Left lobe of liver (tissue), 2 donors: ENCODE measurements at regions not wholly inside any gene's neighbourhood (a gene's known extent, or its start where the extent isn't known, plus 50 kb on each side); places are given as distances from the start of the nearest gene placed in this dataset.

Experiments
- ATAC-seq: fragments of 200-7000 bp; cut with Tn5 transposase; one replicate; pipeline ENCODE4 v1.9.1; 2020; ENCODE audit warnings: mild to moderate bottlenecking, moderate library complexity
- DNase-seq: peaks from one replicate; pipeline ENCODE4 v3.0.0-alpha.2; 2020; ENCODE audit warnings: low spot score
- donor health status: DM: no; HTN: no; CAD: no; lungs with moderate emphysema.
- donor health status: DM: no; HTN: yes; CAD: no.

DNA sequence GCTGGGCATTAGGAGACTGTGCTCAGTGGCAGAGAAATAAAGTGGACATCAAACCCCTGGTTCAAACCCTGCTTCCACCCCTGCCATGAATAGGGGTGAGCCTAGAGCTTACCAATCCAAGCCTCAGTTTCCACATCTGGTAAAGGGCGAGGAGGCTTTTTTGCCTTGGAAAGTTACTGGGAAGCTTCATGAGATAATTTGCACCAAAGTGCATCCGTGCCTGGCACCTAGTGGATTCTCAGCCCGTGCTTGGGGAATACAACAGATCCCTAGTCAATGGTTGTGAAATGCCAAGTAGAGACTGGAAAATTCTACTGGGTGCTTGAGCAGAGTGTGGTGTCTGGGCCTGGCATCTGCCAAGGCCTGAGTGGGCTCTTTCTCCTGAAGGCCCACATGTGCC lies 158.7 kb upstream of the ZMIZ1 start:
- DNase-seq (no peak), ATAC-seq (no peak)

DNA sequence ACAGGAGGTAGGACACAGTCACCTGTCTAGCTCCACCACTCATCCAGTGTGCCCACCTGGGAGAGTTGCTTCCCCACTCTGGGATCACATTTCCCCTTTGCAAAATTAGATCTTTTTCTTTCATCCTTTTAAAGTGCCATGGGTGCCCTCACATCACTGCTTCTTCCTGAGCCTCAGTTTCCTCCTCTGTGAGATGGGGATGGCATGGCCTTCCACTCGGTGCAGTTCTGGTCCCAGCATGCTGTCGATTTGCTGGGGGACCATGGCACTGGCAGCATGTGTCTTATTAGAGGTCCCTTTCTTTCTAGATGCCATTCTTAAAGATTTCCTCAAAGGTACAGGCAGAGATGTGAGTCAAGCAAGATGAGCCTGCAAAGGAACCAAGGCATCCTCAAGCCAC lies 158.3 kb upstream of the ZMIZ1 start:
- no peak for ATAC-seq
- no peak for DNase-seq

DNA sequence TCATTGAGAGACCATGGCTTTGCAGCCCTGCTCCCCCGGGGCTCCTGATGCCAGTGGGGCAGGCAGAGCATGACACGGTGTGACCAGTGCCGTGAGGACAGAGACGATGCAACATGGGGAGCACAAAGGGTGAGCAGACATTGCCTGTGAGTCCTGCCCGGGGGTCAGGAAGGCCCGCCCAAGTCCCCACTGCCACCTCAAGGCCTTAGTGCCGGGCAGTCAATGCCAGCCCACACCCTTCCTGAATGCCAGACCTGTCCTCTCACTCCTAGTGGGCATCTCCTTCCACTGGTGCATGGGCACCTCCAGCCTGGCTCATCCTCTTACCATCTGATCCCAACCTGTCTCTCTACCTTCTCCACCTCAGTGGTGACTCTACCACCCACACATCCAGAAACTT lies 157.9 kb upstream of the ZMIZ1 start:
- DNase-seq = no peak
- ATAC-seq = no peak

DNA sequence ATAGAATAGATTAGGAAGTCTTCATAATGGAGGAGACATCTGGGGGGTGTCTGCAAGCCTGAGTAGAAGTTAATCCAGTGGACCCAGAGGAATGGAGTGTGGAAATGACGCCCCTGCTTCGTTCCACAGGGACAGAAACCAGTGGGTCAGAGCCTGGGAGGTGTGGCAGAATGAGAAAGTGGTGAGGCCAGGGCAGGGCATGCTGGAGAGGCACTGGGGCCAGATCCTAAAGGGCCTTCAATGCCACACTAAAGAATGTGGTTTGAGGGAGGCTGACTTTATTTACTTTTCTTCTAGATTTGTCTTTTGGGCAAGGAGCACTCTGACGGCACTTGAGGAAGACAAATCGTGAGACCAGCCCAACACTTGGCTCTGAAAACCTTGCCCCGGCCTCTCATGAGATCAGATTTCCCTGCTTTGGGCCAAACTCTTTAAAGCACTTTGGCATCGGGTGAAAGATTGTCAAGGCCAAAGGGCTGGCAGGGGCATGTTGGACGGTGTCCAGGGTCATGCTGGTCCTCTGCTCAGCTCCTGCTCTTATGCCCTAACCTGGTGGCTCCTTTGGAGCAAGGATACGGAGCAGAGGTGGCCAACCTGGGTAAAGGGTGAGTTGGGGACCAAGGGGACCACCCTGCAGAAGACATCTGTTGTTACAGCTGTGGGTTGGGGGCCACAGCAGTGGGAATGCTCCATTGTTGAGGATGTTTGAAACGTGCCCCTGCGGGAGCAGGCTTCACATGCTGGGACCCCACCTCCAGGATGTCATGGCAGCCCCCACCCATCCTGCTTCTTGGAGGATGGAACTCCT lies 157.0 kb upstream of the ZMIZ1 start:
- peak; percentile 79 for DNase-seq
- peak; percentile 72 for ATAC-seq

DNA sequence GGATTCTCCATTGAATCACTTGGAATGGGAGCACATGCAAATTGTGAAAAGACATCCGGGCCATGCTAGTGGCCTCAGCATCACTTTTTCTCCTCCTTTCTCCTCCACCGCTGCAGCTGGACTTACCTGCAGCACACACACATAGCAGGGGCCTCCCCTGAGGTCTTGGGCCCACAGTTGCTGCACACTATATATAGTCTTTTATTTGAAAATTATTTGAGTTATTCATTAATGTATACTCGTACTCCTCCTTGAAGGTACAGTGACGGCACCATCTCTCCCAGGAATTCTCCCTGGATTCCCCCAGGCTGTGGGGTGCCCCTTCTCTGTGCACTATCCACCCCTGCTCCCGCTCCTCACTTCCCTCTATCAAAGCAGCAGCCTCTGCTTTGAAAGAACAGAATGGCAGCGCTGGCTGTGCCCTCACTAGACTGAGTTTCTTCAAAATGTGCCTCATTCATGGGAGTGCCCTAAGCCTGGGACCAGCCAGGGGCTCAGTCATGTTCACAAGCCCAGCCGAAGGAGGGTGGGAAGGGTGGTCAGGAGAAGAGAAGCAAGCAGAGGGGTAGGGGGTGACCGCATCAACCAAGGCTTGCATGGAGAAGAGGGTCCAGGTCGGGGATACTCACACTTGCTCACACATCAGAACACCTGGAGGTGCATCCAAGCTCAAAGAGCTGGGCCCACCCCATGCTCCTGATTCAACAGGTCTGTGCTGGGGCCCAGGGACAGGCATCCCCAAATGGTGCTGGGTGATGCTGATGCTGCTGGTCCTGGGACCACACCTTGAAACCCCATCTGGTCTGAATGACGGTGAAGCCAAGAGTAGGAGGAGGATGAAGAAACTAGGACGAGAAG lies 156.2 kb upstream of the ZMIZ1 start:
- no peak for DNase-seq
- no peak for ATAC-seq

DNA sequence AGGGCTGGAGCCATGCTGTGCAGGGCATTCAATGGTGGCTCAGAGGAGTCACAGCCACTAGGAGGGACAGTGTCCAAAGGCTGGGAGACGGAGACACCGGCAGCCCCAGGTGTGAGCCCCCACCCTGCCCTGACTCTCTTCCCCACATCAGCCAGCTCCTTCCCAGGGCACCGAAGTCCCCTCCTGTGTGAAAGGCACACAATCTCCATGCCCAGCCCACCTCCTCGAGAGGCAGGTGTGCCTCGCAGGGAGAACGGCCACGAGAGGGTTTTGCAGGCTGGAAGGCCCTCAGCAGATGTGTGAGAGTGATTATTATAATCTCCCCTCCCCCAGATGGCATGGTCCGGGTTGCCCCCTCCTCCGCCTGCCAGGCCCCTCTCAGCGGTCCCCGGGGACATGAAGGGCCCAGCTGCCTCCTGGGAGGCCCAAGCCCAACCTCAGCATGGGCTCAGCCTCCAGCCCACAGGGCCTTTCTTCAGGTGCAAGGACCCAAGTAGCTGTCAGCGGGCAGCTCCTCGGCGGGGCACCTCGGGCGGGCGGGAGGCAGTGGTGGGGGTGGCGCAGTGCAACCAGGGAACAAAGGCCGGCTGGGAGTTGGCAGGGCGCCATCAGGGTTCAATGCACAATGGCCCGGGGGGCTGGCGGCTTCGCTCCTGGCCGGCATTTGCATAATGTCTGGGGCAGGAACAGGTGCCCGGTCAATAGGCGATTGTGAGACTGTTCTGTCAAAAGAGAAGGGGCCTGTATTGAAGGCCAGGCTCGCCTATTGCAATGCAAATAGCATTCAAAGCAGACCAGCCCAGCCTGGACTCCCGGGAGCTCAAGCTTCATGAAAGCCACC lies 155.3 kb upstream of the ZMIZ1 start:
- DNase-seq (peak; percentile 78), ATAC-seq (peak; percentile 70)

DNA sequence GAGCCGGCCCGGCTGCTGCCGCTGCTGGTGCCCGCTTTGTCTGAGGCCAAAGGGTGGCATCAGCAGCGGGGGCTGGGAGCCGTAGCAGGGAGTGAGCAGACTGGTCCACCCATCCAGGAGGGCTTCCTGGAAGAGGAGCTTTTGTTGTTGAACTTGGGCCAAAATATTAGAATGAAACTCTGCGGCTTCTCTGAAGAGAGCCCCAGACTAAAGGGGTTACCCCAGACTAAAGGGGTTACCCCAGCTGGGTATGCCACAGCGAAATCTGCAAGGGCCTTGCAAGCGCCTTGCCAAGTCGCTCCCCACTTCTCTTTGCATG lies 154.7 kb upstream of the ZMIZ1 start:
- DNase-seq (no peak), ATAC-seq (no peak)

DNA sequence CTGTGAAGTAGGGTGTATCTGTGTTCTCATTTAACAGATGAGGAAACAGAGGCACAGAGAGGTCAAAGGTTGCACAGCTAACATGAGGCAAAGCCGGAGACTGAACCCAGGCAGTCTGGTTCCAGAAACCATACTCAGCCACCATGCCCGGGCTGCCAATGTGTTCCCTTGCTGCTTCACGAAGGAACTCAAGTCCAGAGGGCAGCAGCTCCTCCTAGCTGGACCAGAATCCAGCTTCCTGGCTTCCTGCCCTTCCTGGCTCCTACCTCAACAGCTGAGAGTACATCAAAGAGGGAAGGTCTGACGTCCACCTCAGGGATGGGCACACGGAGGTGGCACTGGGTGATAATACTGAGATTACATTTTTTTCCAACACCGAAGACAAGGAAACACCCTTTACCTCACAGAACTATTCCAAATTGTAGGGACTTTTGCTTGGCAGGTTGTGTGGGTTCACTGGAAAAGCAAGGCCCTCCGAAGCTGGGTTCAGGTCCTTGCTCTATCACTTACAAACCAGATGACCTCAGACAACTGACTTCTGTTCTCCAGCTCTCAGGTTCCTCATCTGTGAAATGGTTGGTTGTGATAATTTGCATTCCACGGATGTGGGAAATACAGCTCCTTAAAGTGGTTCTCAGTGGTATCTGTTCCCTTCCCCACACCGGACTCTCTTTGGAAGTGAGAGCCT lies 154.1 kb upstream of the ZMIZ1 start:
- peak; percentile 60 for DNase-seq

DNA sequence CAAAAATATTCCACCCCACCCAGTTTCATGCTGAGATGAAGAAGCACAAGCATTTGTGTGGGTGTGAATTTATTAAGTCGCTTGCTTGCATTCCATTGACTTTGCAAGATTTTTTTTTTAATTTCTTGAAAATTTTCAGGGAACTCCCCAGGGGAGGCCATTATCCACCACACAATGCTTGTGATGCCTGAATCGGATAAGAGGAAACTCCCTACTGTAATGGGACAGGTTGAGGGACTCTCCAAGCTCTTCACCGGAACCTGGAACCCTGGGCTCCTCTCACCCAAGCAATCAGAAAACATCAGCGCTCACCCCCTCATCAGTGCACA lies 153.6 kb upstream of the ZMIZ1 start:
- DNase-seq = no peak
- no peak for ATAC-seq

More for the DNA sequence above, 154.1 kb upstream of the ZMIZ1 start:
- peak; percentile 45 for ATAC-seq

DNA sequence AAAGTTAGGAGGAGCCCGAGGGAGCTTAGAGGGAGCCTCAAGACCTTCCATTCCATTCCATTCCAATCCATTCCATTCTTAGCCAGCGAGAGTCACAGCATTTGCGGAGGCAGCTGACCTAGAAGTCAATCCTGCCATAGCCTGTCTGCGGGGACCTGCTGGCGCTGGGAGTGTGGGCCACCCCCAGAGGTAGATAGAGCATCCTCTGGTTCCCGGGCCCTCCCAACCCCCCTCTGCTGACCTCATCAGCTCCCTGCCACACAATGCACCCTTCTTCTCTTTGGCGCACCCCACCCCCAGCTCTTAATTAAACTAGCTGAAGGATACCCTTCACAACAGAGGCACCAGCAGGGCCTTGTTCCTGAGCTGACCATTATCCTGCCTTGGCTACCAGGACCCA lies 152.5 kb upstream of the ZMIZ1 start:
- DNase-seq = no peak

DNA sequence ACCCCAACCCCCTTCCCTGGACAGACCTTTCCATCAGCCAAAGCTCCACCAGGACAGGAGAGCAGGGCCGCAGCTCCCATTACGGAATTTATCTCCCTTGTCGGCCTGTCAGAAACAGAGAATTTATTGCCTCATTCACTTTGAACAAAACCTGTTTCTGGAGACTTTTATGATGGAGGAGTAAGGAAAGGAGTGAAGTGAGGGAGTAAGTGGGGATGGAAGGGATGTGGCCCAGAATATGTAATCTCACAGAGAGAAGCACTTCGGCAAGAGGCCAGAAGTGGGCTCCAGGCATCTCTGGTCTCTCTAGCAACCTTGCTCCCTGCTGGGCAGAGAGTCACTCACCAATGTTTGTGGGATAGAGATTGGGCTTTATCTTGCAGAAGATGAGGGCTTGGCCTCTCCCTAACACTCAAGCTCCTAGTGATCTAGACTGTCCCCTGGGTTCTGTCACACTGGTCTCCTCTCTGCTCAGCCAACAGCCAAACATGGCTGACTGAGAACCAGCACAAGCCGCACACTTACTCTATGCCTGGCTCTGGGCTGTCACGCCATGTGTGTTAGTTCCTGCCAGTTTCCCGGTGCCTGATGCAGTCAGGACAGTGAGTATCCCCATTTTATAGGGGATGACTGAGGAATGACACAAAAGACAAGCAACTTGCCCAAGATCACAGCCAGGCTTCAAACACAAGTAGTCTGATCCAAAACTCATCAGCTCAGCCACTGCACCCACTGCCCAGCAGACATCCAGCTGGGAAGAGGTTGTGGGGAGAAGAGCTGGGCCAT lies 149.4 kb upstream of the ZMIZ1 start:
- ATAC-seq = no peak
- DNase-seq = no peak

More for the DNA sequence above, 152.5 kb upstream of the ZMIZ1 start:
- no peak for ATAC-seq

DNA sequence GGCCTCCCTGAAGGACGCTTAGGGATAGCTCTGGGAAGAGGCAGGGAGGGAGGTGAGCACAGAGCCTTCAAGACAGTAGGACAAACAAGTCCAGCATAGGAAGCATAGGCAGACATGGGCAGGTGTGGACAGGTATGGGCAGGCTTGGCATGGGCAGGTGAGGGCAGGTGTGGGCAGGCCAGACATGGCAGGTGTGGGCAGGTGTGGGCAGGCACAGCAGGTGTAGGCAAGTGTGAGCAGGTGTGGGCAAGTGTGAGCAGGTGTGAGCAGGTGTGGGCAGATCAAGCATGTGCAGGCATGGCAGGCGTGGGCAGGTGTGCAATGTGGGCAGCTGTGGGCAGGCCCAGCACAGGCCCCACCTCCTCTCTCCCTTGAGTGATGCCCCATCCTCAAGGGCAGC lies 148.8 kb upstream of the ZMIZ1 start:
- ATAC-seq (no peak), DNase-seq (no peak)

DNA sequence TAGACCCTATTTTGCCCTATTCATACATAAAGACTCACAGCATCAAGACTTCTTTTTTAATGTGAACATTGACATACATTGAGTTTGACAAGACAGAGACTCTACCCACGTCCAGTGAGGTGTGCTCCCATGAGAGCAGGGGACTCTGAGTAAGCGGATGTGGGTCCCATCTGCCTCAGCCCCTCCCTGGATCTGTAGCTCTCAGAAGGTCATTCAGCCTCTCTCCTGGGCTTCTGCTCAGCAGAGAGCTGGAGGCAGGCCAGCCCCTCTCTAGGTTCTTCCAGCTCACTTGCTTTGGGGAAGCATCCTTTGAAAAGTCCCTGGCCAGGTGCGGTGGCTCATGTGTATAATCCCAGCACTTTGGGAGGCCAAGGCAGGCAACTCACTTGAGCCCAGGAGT lies 146.9 kb upstream of the ZMIZ1 start:
- ATAC-seq (no peak), DNase-seq (no peak)

DNA sequence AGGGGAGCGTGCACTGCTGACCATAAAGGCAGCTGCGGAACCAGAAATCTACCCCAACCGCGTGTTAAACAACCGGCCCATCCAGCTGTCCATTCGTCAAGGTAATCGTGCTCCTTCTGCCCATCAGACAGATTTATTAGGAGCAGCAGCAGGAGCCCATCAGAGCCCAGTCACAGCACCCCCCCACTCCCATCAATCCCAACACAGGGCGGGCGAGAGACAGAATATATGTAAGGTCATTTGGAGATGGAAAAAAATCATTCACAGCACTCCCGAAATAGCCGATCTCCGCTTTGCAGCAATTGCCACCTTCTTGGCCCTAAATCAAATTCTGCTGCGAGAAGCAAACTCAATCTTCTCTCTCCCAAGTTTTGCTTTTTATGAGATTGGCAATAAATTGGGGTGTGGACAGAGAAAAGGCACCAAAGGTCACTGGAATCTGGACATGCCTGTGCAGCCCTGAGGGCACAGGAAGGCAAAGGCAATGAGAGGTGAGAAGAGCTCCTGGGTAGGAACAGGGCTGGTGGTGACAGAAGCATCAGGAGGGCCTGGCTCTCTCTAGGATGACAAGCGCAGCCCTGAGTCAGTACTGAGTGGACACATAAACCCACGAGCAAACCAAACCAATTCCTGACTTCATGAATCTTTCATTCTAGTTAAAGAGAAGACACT lies 145.0 kb upstream of the ZMIZ1 start:
- no peak for DNase-seq
- no peak for ATAC-seq

DNA sequence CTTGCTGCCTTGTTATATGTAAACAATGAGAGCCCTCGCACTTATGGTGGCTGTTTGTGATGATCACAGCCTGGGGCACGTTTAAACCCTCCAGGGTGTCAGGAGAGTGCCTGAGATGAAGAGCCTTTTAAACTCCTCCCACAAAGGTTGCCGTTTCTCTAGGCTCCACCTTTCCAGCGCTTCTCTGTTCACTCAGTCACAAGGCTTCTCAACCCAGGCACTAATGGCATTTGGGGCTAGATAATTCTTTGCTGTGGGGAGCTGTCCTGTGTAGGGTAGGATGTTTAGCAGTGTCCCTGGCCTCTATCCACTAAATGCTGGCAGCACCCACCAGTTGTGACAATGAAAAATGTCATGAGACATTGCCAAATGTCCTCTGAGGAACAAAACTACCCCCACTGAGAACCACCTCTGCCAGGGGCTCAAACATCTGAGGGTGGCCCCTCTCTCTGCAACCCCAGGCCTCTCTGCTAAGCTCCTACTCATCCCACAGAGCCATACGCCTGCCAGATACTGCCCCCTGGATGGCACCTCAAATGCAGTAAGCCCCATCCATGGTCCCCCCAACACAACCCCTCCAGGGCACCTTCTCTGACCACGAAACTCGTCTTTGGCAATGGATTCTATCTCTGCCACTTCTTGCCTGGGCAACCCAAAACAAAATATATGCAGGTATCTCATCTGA lies 144.3 kb upstream of the ZMIZ1 start:
- DNase-seq = no peak
- no peak for ATAC-seq

DNA sequence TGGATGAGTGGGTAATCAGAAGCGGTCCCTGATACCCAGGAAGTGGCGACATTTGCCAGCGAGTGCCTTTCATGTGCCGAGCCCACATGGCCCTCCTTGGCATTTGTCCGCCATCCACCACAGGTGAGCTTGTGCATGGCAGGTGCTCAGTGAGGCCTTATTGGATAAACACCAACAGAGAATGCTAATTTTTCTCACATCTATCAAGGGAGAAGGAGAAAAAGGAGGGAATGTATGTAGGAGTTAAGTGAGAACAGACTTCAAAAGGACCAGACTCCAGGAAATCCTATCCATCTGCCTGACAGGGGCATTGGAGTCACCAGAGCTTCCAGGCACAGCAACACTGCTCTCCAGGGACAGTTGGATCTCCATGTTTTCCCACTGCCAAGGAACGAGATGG lies 143.5 kb upstream of the ZMIZ1 start:
- DNase-seq (no peak), ATAC-seq (no peak)

DNA sequence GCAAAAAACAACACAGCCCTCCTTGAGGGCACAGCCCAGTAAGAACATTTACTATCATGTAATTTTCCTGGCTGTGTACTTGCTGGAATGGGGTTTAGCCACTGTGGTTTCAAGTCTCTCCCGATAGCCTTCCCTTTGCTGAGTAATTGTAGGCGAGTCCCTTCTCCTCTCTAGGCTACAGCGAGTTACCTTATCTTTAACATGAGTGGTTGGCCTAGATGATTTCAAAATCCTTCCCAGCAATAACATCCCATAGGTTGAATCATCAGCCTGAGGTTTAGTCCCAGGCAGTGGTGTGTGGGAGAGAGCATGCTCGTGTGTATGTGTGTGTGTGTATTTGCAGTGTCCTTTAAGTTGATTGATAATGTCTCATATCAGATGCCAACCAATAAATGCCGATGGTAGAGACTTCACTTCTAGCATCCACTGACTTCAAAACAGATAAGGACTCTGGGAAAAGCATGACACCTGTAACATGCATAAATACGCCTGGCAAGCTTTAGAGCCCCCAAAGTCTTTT lies 142.9 kb upstream of the ZMIZ1 start:
- no peak for DNase-seq
- ATAC-seq = no peak

DNA sequence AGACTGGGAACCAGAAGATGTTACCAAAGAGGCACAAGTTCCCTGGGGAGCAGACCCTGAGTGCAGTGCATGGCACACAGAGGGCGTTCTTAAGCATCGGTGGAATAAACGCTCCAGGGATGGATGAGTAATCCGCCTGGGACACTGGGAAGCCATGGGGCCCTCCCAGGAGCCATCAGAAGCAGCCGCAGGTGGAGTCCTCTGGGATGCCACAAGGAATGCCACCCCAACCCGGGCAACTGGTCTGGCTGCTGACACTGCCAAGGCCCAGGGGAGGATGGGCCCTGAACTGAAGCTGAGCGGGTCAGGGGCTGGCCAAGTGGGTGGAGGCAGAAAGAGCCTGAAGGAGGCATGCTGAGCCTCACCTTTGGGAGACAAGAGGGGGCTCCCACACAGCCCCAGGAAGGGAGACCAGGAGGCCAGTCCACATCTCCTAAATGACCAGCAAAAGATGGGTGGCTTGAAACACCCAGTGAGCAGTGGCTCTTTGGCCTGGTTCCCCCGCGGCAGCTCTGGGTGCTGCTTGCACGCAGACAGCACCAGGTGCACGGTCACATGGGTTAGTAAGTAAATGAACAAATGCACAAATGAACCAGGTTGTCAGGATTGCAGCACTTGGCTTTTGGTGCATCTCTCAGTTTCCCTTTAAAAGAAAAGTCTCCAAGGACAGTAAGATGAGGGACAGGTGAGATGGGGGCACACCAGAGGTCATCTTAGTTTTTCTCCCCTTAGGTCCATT lies 141.3 kb upstream of the ZMIZ1 start:
- ATAC-seq = no peak
- no peak for DNase-seq
